ENCODE measurements at regions not wholly inside any gene's neighbourhood (a gene's known extent, or its start where the extent isn't known, plus 50 kb on each side); places are given as distances from the start of the nearest gene placed in this dataset.

DNA sequence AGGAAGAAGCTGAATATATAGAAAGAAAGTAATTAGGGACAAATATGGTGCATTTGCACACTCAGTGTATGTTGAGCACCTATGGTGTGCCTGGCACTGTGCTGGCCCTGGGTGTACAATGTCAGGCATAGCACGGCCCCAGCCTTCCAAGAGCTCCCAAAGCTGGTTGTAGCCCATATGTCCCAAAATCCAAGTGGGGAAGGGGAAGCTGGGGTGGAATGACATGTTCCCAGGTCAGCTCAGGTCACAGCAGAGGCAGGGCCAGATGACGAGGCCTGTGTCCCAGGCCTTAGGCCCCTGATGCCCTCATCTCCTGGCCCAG, 170.0 kb downstream of the VEGFA start:
- TF ChIP-seq, protein P1, sequence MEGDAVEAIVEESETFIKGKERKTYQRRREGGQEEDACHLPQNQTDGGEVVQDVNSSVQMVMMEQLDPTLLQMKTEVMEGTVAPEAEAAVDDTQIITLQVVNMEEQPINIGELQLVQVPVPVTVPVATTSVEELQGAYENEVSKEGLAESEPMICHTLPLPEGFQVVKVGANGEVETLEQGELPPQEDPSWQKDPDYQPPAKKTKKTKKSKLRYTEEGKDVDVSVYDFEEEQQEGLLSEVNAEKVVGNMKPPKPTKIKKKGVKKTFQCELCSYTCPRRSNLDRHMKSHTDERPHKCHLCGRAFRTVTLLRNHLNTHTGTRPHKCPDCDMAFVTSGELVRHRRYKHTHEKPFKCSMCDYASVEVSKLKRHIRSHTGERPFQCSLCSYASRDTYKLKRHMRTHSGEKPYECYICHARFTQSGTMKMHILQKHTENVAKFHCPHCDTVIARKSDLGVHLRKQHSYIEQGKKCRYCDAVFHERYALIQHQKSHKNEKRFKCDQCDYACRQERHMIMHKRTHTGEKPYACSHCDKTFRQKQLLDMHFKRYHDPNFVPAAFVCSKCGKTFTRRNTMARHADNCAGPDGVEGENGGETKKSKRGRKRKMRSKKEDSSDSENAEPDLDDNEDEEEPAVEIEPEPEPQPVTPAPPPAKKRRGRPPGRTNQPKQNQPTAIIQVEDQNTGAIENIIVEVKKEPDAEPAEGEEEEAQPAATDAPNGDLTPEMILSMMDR (IDR thresholded peaks at IDR 0.05), result no peak
- no peak for TF ChIP-seq POLR2A (IDR thresholded peaks at IDR 0.05)

All from esophagus squamous epithelium (tissue), 4 donors.